SK-N-SH treated with all-trans-retinoic acid at 6 μM for 48 hours (cell line): ENCODE measurements at regions not wholly inside any gene's neighbourhood (a gene's known extent, or its start where the extent isn't known, plus 50 kb on each side); places are given as distances from the start of the nearest gene placed in this dataset.

Source experiments
- ARNTL ChIP-seq: fragments of 450-650 bp; formaldehyde crosslinking; IDR thresholded peaks from 2 replicates; pipeline ENCODE4 v1.5.0; 2020; ENCODE audit warnings: low read depth, mild to moderate bottlenecking, moderate library complexity, borderline replicate concordance
- ESRRG ChIP-seq: fragments of 250-450 bp; sonication (Bioruptor Pico); IDR thresholded peaks from 2 replicates; pipeline ENCODE4 v1.6.1; 2021; ENCODE audit warnings: mild to moderate bottlenecking
- GLIS3 ChIP-seq: fragments of 250-450 bp; sonication (Bioruptor Pico); IDR thresholded peaks from 2 replicates; pipeline ENCODE4 v1.5.0; 2020; ENCODE audit warnings: mild to moderate bottlenecking, moderate library complexity
- OSR1 ChIP-seq: fragments of 250-450 bp; sonication (Bioruptor Pico); IDR thresholded peaks from 2 replicates; pipeline ENCODE4 v1.8.0; 2022; ENCODE audit warnings: moderate library complexity, mild to moderate bottlenecking, inconsistent platforms
- RARB ChIP-seq: fragments of 250-450 bp; sonication (Bioruptor Pico); IDR thresholded peaks from 2 replicates; pipeline ENCODE4 v1.8.0; 2021; ENCODE audit warnings: mild to moderate bottlenecking, moderate library complexity
- SNAI2 ChIP-seq: fragments of 250-450 bp; sonication (Bioruptor Pico); IDR thresholded peaks from 2 replicates; pipeline ENCODE4 v1.5.0; 2020; ENCODE audit warnings: mild to moderate bottlenecking, moderate library complexity
- ZC3H10 ChIP-seq: fragments of 250-450 bp; sonication (Bioruptor Pico); IDR thresholded peaks from 2 replicates; pipeline ENCODE4 v1.5.1; 2021; ENCODE audit warnings: mild to moderate bottlenecking, moderate library complexity
- ZNF70 ChIP-seq: fragments of 450-650 bp; formaldehyde crosslinking; IDR thresholded peaks from 2 replicates; pipeline ENCODE4 v1.5.0; 2020; ENCODE audit warnings: mild to moderate bottlenecking, moderate library complexity
- TF ChIP-seq, protein P1 (sequence below): fragments of 250-450 bp; sonication (Bioruptor Pico); IDR thresholded peaks from 2 replicates; pipeline ENCODE4 v1.5.0; 2020; ENCODE audit warnings: mild to moderate bottlenecking, moderate library complexity

DNA sequence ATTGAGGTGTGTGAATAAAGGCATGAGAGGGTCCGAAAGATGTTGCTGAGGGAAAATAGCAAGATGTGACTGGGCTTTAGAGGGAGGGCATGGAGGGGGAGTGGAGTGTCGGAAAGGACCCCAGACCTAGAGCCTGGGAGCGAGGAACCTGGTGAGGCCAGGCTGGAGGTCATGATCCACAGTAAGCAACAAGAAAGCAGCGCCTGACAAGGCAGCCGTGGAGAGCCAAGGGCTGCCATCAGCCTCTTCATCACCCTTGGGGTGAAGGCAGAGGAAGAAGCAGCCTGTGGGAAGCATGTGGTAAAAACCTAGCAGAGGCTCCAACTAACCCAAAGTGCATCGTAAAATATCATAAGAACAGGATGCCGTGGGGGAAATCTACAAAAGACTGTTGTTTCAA is 162.8 kb upstream of the SOX1 start:
- TF ChIP-seq SNAI2 (CRISPR knock-in tag) (no peak), RARB (CRISPR knock-in tag) (no peak), ESRRG (CRISPR knock-in tag) (no peak), ZNF70 (CRISPR knock-in tag) (no peak), ARNTL (CRISPR knock-in tag) (no peak), GLIS3 (no peak), ZC3H10 (CRISPR knock-in tag) (no peak), OSR1 (CRISPR knock-in tag) (no peak)
- TF ChIP-seq, protein P1, sequence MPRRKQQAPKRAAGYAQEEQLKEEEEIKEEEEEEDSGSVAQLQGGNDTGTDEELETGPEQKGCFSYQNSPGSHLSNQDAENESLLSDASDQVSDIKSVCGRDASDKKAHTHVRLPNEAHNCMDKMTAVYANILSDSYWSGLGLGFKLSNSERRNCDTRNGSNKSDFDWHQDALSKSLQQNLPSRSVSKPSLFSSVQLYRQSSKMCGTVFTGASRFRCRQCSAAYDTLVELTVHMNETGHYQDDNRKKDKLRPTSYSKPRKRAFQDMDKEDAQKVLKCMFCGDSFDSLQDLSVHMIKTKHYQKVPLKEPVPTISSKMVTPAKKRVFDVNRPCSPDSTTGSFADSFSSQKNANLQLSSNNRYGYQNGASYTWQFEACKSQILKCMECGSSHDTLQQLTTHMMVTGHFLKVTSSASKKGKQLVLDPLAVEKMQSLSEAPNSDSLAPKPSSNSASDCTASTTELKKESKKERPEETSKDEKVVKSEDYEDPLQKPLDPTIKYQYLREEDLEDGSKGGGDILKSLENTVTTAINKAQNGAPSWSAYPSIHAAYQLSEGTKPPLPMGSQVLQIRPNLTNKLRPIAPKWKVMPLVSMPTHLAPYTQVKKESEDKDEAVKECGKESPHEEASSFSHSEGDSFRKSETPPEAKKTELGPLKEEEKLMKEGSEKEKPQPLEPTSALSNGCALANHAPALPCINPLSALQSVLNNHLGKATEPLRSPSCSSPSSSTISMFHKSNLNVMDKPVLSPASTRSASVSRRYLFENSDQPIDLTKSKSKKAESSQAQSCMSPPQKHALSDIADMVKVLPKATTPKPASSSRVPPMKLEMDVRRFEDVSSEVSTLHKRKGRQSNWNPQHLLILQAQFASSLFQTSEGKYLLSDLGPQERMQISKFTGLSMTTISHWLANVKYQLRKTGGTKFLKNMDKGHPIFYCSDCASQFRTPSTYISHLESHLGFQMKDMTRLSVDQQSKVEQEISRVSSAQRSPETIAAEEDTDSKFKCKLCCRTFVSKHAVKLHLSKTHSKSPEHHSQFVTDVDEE (CRISPR knock-in tag), result no peak
